ENCODE measurements at regions not wholly inside any gene's neighbourhood (a gene's known extent, or its start where the extent isn't known, plus 50 kb on each side); places are given as distances from the start of the nearest gene placed in this dataset.

- no peak for DNase-seq
Measured at GRCh38 chr2:57886161-57886786, 160.3 kb upstream of the VRK2 start.

GRCh38 chr2:57888463-57888862 lies 158.1 kb upstream of the VRK2 start:
- no peak for DNase-seq

GRCh38 chr2:57890464-57890863 lies 156.1 kb upstream of the VRK2 start:
- no peak for DNase-seq

GRCh38 chr2:57891086-57891712 lies 155.4 kb upstream of the VRK2 start:
- no peak for DNase-seq

- no peak for DNase-seq
Measured at GRCh38 chr2:57892920-57893319, 153.7 kb upstream of the VRK2 start.

GRCh38 chr2:57893347-57893746 lies 153.3 kb upstream of the VRK2 start:
- no peak for DNase-seq

GRCh38 chr2:57893786-57894185 lies 152.8 kb upstream of the VRK2 start:
- DNase-seq = no peak

- no peak for DNase-seq
Measured at GRCh38 chr2:57894381-57894780, 152.2 kb upstream of the VRK2 start.

GRCh38 chr2:57897920-57898319 lies 148.7 kb upstream of the VRK2 start:
- DNase-seq = no peak

- no peak for DNase-seq
Measured at GRCh38 chr2:57899898-57900297, 146.7 kb upstream of the VRK2 start.

- no peak for DNase-seq
Measured at GRCh38 chr2:57902578-57902977, 144.0 kb upstream of the VRK2 start.

GRCh38 chr2:57906152-57906732 lies 140.4 kb upstream of the VRK2 start:
- peak; percentile 29 for DNase-seq

- DNase-seq = no peak
Measured at GRCh38 chr2:57907411-57907810, 139.2 kb upstream of the VRK2 start.

GRCh38 chr2:57908736-57909161 lies 137.9 kb upstream of the VRK2 start:
- no peak for DNase-seq

- DNase-seq = no peak
Measured at GRCh38 chr2:57918126-57918525, 128.5 kb upstream of the VRK2 start.

GRCh38 chr2:57920342-57920939 lies 126.2 kb upstream of the VRK2 start:
- DNase-seq = no peak

GRCh38 chr2:57934659-57935058 lies 111.9 kb upstream of the VRK2 start:
- DNase-seq = no peak

GRCh38 chr2:57936216-57936615 lies 110.4 kb upstream of the VRK2 start:
- no peak for DNase-seq

GRCh38 chr2:57937456-57937855 lies 109.2 kb upstream of the VRK2 start:
- no peak for DNase-seq

GRCh38 chr2:57941816-57942215 lies 104.8 kb upstream of the VRK2 start:
- no peak for DNase-seq

GRCh38 chr2:57943315-57943714 lies 103.3 kb upstream of the VRK2 start:
- DNase-seq = no peak

- DNase-seq = no peak
Measured at GRCh38 chr2:57947398-57947797, 99.2 kb upstream of the VRK2 start.

- no peak for DNase-seq
Measured at GRCh38 chr2:57954020-57954419, 92.6 kb upstream of the VRK2 start.

- no peak for DNase-seq
Measured at GRCh38 chr2:57957238-57957637, 89.4 kb upstream of the VRK2 start.

Measured in left kidney (tissue), 1 donor.